H9 (cell line): ENCODE measurements at regions not wholly inside any gene's neighbourhood (a gene's known extent, or its start where the extent isn't known, plus 50 kb on each side); places are given as distances from the start of the nearest gene placed in this dataset.

Experiments
- DNase-seq: peaks from one replicate; pipeline ENCODE4 v3.0.0-alpha.2; 2017
- H2AFZ ChIP-seq: one replicate; pipeline ENCODE4 v1.6.1; 2013; ENCODE audit warnings: mild to moderate bottlenecking, low read length, control low read depth, moderate library complexity
- H2AK5ac ChIP-seq: 2 replicates; pipeline ENCODE4 v1.6.1; 2013; ENCODE audit warnings: low read length, control low read depth, mixed read lengths; ENCODE audit not compliant: insufficient read length
- H2BK120ac ChIP-seq: one replicate; pipeline ENCODE4 v1.6.1; 2013; ENCODE audit warnings: low read depth, mild to moderate bottlenecking, low read length, control low read depth, inconsistent platforms; ENCODE audit not compliant: poor library complexity, severe bottlenecking
- H2BK12ac ChIP-seq: 2 replicates; pipeline ENCODE4 v1.6.1; 2013; ENCODE audit warnings: low read length, control low read depth, mixed read lengths, low read depth; ENCODE audit not compliant: insufficient read length
- H2BK15ac ChIP-seq: 2 replicates; pipeline ENCODE4 v1.6.1; 2013; ENCODE audit warnings: low read depth, low read length, control low read depth
- H2BK20ac ChIP-seq: one replicate; pipeline ENCODE4 v1.6.1; 2013; ENCODE audit warnings: low read depth, mild to moderate bottlenecking, low read length, control low read depth, inconsistent platforms; ENCODE audit not compliant: poor library complexity, severe bottlenecking
- H2BK5ac ChIP-seq: 2 replicates; pipeline ENCODE4 v1.6.1; 2013; ENCODE audit warnings: low read length, control low read depth, mixed read lengths; ENCODE audit not compliant: insufficient read length
- H3K14ac ChIP-seq: 2 replicates; pipeline ENCODE4 v1.6.1; 2013; ENCODE audit warnings: low read length, control low read depth; ENCODE audit not compliant: insufficient read depth
- H3K18ac ChIP-seq: 2 replicates; pipeline ENCODE4 v1.6.1; 2013; ENCODE audit warnings: low read depth, mild to moderate bottlenecking, mixed read lengths, low read length, control low read depth; ENCODE audit not compliant: insufficient read length
- H3K23ac ChIP-seq: 2 replicates; pipeline ENCODE4 v1.6.1; 2013; ENCODE audit warnings: low read length, control low read depth, mixed read lengths, low read depth; ENCODE audit not compliant: insufficient read length
- H3K23me2 ChIP-seq: 2 replicates; pipeline ENCODE4 v1.6.1; 2013; ENCODE audit warnings: low read depth, mild to moderate bottlenecking, mixed read lengths, low read length, control low read depth; ENCODE audit not compliant: insufficient read length, poor library complexity, severe bottlenecking
- H3K27ac ChIP-seq: 2 replicates; pipeline ENCODE4 v1.5.1; 2013; ENCODE audit warnings: low read length, control low read depth, mixed read lengths, low read depth; ENCODE audit not compliant: insufficient read length
- H3K27me3 ChIP-seq: 2 replicates; pipeline ENCODE4 v1.6.1; 2013; ENCODE audit warnings: low read length, control low read depth, inconsistent platforms; ENCODE audit not compliant: insufficient read depth
- H3K4ac ChIP-seq: 2 replicates; pipeline ENCODE4 v1.6.1; 2013; ENCODE audit warnings: low read depth, mild to moderate bottlenecking, control low read depth, inconsistent platforms, low read length, moderate library complexity
- H3K4me1 ChIP-seq: 2 replicates; pipeline ENCODE4 v1.6.1; 2013; ENCODE audit warnings: low read length, control low read depth, inconsistent platforms; ENCODE audit not compliant: insufficient read depth
- H3K4me2 ChIP-seq: 2 replicates; pipeline ENCODE4 v1.6.1; 2013; ENCODE audit warnings: low read length, control low read depth, mixed read lengths; ENCODE audit not compliant: insufficient read length, insufficient read depth
- H3K56ac ChIP-seq: 2 replicates; pipeline ENCODE4 v1.6.1; 2013; ENCODE audit warnings: low read depth, mild to moderate bottlenecking, mixed read lengths, low read length, control low read depth; ENCODE audit not compliant: insufficient read length
- H3K79me1 ChIP-seq: 2 replicates; pipeline ENCODE4 v1.6.1; 2013; ENCODE audit warnings: low read depth, mild to moderate bottlenecking, moderate library complexity, low read length, control low read depth, inconsistent platforms; ENCODE audit not compliant: insufficient read depth, poor library complexity, severe bottlenecking
- H3K79me2 ChIP-seq: 2 replicates; pipeline ENCODE4 v1.6.1; 2013; ENCODE audit warnings: low read length, control low read depth, inconsistent platforms; ENCODE audit not compliant: insufficient read depth
- H3K9ac ChIP-seq: 2 replicates; pipeline ENCODE4 v1.6.1; 2013; ENCODE audit warnings: low read length, control low read depth, mixed read lengths; ENCODE audit not compliant: insufficient read length; ENCODE audit errors: extremely low read depth
- H3K9me3 ChIP-seq: one replicate; pipeline ENCODE4 v1.6.1; 2013; ENCODE audit warnings: low read depth, low read length, inconsistent platforms; ENCODE audit not compliant: control insufficient read depth
- H3T11ph ChIP-seq: one replicate; pipeline ENCODE4 v1.6.1; 2013; ENCODE audit warnings: mild to moderate bottlenecking, low read length, control low read depth, inconsistent platforms
- H4K20me1 ChIP-seq: one replicate; pipeline ENCODE4 v1.6.1; 2013; ENCODE audit not compliant: control insufficient read depth, insufficient read length, insufficient read depth
- H4K5ac ChIP-seq: 2 replicates; pipeline ENCODE4 v1.6.1; 2013; ENCODE audit warnings: low read depth, mild to moderate bottlenecking, mixed read lengths, low read length, control low read depth; ENCODE audit not compliant: insufficient read length
- H4K8ac ChIP-seq: replicated peaks from 2 replicates; pipeline ENCODE4 v1.6.1; 2013; ENCODE audit warnings: low read length, control low read depth, mixed read lengths, low read depth; ENCODE audit not compliant: insufficient read length
- H4K91ac ChIP-seq: 2 replicates; pipeline ENCODE4 v1.6.1; 2013; ENCODE audit warnings: low read depth, mild to moderate bottlenecking, moderate library complexity, mixed read lengths, low read length, control low read depth; ENCODE audit not compliant: insufficient read length
- H3K27ac Mint-ChIP-seq, 3 experiments: 2 replicates in 2 of 3; 3 replicates in 1 of 3; pipeline ENCODE4 v1.8.0; 2020 to 2021; ENCODE audit warnings: mixed read lengths in 3 of 3, mild to moderate bottlenecking in 1 of 3, moderate library complexity in 1 of 3
- H3K27me3 Mint-ChIP-seq: 2 replicates; pipeline ENCODE4 v1.8.0; 2021; ENCODE audit warnings: low read depth, mild to moderate bottlenecking, moderate library complexity, mixed read lengths
- H3K36me3 Mint-ChIP-seq, 3 experiments: 2 replicates in 2 of 3; 3 replicates in 1 of 3; pipeline ENCODE4 v1.8.0; 2020 to 2021; ENCODE audit warnings: low read depth in 3 of 3, mixed read lengths in 3 of 3; ENCODE audit not compliant: insufficient read depth in 1 of 3
- H3K4me1 Mint-ChIP-seq, 2 experiments: 2 replicates each; pipeline ENCODE4 v1.8.0; 2020; ENCODE audit warnings: mixed read lengths in 2 of 2
- H3K4me3 Mint-ChIP-seq, 2 experiments: 2 replicates in 1 of 2; 3 replicates in 1 of 2; pipeline ENCODE4 v1.8.0; 2020 to 2021; ENCODE audit warnings: mild to moderate bottlenecking in 2 of 2, mixed read lengths in 2 of 2, moderate library complexity in 1 of 2
- H3K9me3 Mint-ChIP-seq, 2 experiments: 2 replicates in 1 of 2; 3 replicates in 1 of 2; pipeline ENCODE4 v1.8.0; 2020; ENCODE audit warnings: mild to moderate bottlenecking in 2 of 2, mixed read lengths in 2 of 2, moderate library complexity in 1 of 2
- CTCF ChIP-seq: fragments of 200-600 bp; sonication (generic); conservative IDR thresholded peaks from 3 replicates; pipeline ENCODE4 v1.8.0; 2021; ENCODE audit warnings: antibody characterized with exemption, mild to moderate bottlenecking
- WGBS: extraction: QIAGEN DNeasy Blood & Tissue Kit; methylation state at CpG from one replicate; pipeline ENCODE4 v1.1.7; 2013; ENCODE audit warnings: missing lambda C conversion rate, low lambda C conversion rate, mixed read lengths; ENCODE audit not compliant: insufficient read length; ENCODE audit errors: extremely low coverage; 5-methylcytosine and 5-hydroxymethylcytosine counted together

GRCh38 chr18:40055262-40055661, 1899.8 kb upstream of the PIK3C3 start:
- no CpG with 5 or more reads among the region's 5 CpGs for WGBS

More at GRCh38 chr18:40055262-40055661, 1899.8 kb upstream of the PIK3C3 start:
- Histone ChIP-seq H3K79me2 (no peaks in the 10 kb centered on the region), H3K4me1 (no peaks in the 10 kb centered on the region), H2BK120ac (no peak overlapping the region), H3K14ac (no peak overlapping the region), H2BK5ac (no peak overlapping the region), H3K23me2 (no peaks in the 10 kb centered on the region), H3K27ac (no peak overlapping the region), H2BK12ac (no peak overlapping the region), H3T11ph (no peak overlapping the region), H4K5ac (no peak overlapping the region), H3K79me1 (no peaks in the 10 kb centered on the region), H2BK15ac (no peak overlapping the region), H3K4ac (no peak overlapping the region), H4K91ac (no peak overlapping the region), H2AK5ac (no peak overlapping the region), H4K20me1 (no peaks in the 10 kb centered on the region), H3K18ac (no peak overlapping the region), H3K23ac (no peak overlapping the region), H3K9ac (no peak overlapping the region), H4K8ac (no peak overlapping the region), H3K9me3 (no peaks in the 10 kb centered on the region), H3K56ac (no peak overlapping the region), H2BK20ac (no peak overlapping the region), H3K4me2 (no peak overlapping the region), H2AFZ (no peak overlapping the region), H3K27me3 (no peaks in the 10 kb centered on the region)
- Mint-ChIP-seq H3K36me3 (no peaks in the 10 kb centered on the region), H3K27ac (no peak overlapping the region), H3K27me3 (no peaks in the 10 kb centered on the region), H3K9me3 (no peaks in the 10 kb centered on the region), H3K4me3 (no peak overlapping the region), H3K4me1 (no peaks in the 10 kb centered on the region)
- no peak for DNase-seq
- TF ChIP-seq CTCF = no peak
